ENCODE measurements at regions not wholly inside any gene's neighbourhood (a gene's known extent, or its start where the extent isn't known, plus 50 kb on each side); places are given as distances from the start of the nearest gene placed in this dataset.

DNA sequence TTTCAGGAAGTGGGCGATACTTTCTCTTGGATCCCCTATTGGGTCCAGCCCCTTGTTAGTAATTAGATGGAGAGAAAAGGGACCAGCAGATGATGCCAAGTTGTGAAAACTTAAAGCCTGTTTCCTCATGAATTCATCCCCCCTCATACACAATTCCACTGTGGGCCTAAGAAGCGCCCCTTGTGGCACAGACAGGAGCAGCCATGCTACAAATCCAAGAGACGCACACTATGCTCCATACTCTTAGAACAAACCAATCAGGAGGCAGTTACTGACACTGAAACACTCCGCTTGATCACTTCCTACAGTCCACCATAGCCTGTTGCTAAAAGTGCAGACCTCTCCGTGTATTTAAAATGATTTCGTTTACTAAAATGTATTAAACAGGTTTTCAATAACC lies 111.3 kb upstream of the ARRDC4 start:
- Histone ChIP-seq H3K9me2 (replicated peaks; ENCODE audit: control insufficient read depth, low read length) (no peaks in the 10 kb centered on the region), H3K79me2 (ENCODE audit: control insufficient read depth, low read length) (no peaks in the 10 kb centered on the region), H3F3A (ENCODE audit: control insufficient read depth, insufficient read depth) (no peaks in the 10 kb centered on the region), H3K4me1 (ENCODE audit: control insufficient read depth, low read length) (peaks cover 2% of the 10 kb centered on the region; the same call in 1 of the 2 replicates), H3K4me2 (ENCODE audit: low read length) (no peak overlapping the region), H4K20me1 (ENCODE audit: control insufficient read depth, insufficient read depth, low read depth, low read length) (no peaks in the 10 kb centered on the region), H3K9me3 (ENCODE audit: control insufficient read depth, insufficient read depth, low read length) (no peaks in the 10 kb centered on the region), H3K4me3 (ENCODE audit: low read length) (no peak overlapping the region), H3K27ac (ENCODE audit: low read depth, low read length) (no peak overlapping the region), H3K27me3 (ENCODE audit: control insufficient read depth, low read length) (no peaks in the 10 kb centered on the region), H3K36me3 (ENCODE audit: control insufficient read depth, low read length) (no peaks in the 10 kb centered on the region)
- TF ChIP-seq EZH2phosphoT487 (IDR thresholded peaks at IDR 0.05; ENCODE audit: borderline replicate concordance, low read length) = no peak
- TF ChIP-seq, protein P1, sequence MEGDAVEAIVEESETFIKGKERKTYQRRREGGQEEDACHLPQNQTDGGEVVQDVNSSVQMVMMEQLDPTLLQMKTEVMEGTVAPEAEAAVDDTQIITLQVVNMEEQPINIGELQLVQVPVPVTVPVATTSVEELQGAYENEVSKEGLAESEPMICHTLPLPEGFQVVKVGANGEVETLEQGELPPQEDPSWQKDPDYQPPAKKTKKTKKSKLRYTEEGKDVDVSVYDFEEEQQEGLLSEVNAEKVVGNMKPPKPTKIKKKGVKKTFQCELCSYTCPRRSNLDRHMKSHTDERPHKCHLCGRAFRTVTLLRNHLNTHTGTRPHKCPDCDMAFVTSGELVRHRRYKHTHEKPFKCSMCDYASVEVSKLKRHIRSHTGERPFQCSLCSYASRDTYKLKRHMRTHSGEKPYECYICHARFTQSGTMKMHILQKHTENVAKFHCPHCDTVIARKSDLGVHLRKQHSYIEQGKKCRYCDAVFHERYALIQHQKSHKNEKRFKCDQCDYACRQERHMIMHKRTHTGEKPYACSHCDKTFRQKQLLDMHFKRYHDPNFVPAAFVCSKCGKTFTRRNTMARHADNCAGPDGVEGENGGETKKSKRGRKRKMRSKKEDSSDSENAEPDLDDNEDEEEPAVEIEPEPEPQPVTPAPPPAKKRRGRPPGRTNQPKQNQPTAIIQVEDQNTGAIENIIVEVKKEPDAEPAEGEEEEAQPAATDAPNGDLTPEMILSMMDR (IDR thresholded peaks at IDR 0.05; ENCODE audit: low read depth, low read length, poor library complexity, severe bottlenecking) = no peak

DNA sequence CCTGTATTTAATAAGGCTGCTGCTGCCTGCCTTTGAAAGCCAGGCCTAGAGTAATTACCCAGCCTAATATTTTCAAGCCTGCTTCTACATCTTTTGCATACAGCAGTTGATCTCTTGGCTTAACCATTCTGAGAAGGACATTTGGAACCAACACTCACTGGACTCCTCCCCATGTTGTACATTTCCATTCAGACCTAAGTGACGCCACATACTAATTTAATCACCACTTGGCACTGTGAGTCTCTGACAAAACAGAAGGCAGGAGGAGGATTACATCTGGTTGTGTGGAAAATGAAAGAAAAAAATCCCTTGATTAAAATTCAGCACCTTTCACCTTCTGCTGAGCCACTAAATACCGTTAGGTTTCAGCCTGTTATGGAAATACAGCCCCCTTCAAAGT lies 102.2 kb upstream of the ARRDC4 start:
- Histone ChIP-seq H3K9me3 (ENCODE audit: control insufficient read depth, insufficient read depth, low read length) (no peaks in the 10 kb centered on the region), H4K20me1 (ENCODE audit: control insufficient read depth, insufficient read depth, low read depth, low read length) (no peaks in the 10 kb centered on the region), H3K4me1 (ENCODE audit: control insufficient read depth, low read length) (no peaks in the 10 kb centered on the region), H3K36me3 (ENCODE audit: control insufficient read depth, low read length) (no peaks in the 10 kb centered on the region), H3K79me2 (ENCODE audit: control insufficient read depth, low read length) (no peaks in the 10 kb centered on the region), H3K9me2 (replicated peaks; ENCODE audit: control insufficient read depth, low read length) (no peaks in the 10 kb centered on the region), H3K27ac (ENCODE audit: low read depth, low read length) (no peak overlapping the region), H3F3A (ENCODE audit: control insufficient read depth, insufficient read depth) (no peaks in the 10 kb centered on the region), H3K27me3 (ENCODE audit: control insufficient read depth, low read length) (no peaks in the 10 kb centered on the region), H3K4me2 (ENCODE audit: low read length) (no peak overlapping the region), H3K4me3 (ENCODE audit: low read length) (no peak overlapping the region)
- no peak for TF ChIP-seq EZH2phosphoT487 (IDR thresholded peaks at IDR 0.05; ENCODE audit: borderline replicate concordance, low read length)
- TF ChIP-seq, protein P1 (IDR thresholded peaks at IDR 0.05; ENCODE audit: low read depth, low read length, poor library complexity, severe bottlenecking) = no peak

DNA sequence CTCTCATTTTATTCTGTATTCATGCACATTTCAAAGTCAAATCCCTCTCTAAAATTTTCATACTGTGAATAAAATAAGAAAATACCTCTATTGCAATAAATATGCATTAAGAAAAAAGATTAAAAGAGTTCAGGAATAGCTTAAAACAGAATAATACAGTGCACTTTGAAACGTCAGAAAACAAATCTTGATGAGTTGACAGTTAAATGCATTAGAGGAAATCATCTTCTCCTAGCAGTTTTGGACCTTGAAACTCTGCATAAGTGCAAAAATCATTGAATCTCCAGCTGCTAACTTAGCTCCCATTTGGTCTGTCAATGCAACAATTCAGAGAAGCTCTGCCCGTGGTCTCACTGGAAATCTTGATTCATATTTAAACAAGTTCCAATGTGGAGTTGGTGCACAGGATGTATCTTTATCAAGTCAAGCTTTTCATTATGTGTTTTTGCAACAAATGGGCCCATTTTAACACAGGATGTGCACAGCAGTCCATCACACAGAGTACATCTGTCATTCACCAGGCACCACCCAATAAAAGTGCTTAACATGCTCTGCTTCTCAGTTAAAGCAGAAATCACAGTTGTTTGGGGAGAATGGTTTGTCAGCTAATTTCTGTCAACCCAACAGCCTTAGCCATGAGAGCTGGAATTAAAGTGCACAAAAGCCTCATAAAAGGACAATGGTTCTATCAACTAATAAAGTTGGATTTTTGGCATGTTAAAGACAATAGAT lies 98.8 kb upstream of the ARRDC4 start:
- H4K20me1 ChIP-seq (ENCODE audit: control insufficient read depth, insufficient read depth, low read depth, low read length) = no peaks in the 10 kb centered on the region
- H3K79me2 ChIP-seq (ENCODE audit: control insufficient read depth, low read length) = no peaks in the 10 kb centered on the region
- H3K27me3 ChIP-seq (ENCODE audit: control insufficient read depth, low read length) = no peaks in the 10 kb centered on the region
- H3K27ac ChIP-seq (ENCODE audit: low read depth, low read length) = no peak overlapping the region
- no peaks in the 10 kb centered on the region for H3K36me3 ChIP-seq (ENCODE audit: control insufficient read depth, low read length)
- H3K4me2 ChIP-seq (ENCODE audit: low read length) = no peak overlapping the region
- H3K9me2 ChIP-seq (replicated peaks; ENCODE audit: control insufficient read depth, low read length) = no peaks in the 10 kb centered on the region
- no peak overlapping the region for H3K4me3 ChIP-seq (ENCODE audit: low read length)
- TF ChIP-seq EZH2phosphoT487 (IDR thresholded peaks at IDR 0.05; ENCODE audit: borderline replicate concordance, low read length) = no peak
- TF ChIP-seq, protein P1 (IDR thresholded peaks at IDR 0.05; ENCODE audit: low read depth, low read length, poor library complexity, severe bottlenecking) = no peak
- no peaks in the 10 kb centered on the region for H3K4me1 ChIP-seq (ENCODE audit: control insufficient read depth, low read length)
- no peaks in the 10 kb centered on the region for H3K9me3 ChIP-seq (ENCODE audit: control insufficient read depth, insufficient read depth, low read length)
- no peaks in the 10 kb centered on the region for H3F3A ChIP-seq (ENCODE audit: control insufficient read depth, insufficient read depth)
